Loucy (cell line): ENCODE measurements at regions not wholly inside any gene's neighbourhood (a gene's known extent, or its start where the extent isn't known, plus 50 kb on each side); places are given as distances from the start of the nearest gene placed in this dataset.

Experiments used
- H2AFZ ChIP-seq: fragments of 200-600 bp; sonication (generic); 2 replicates; pipeline ENCODE4 v1.6.0; 2016; ENCODE audit warnings: antibody characterized with exemption, mild to moderate bottlenecking, low read length, moderate library complexity
- H3F3A ChIP-seq: fragments of 200-600 bp; 2 replicates; pipeline ENCODE4 v1.6.0; 2016; ENCODE audit warnings: antibody characterized with exemption, low read depth, mild to moderate bottlenecking
- H3K27me3 ChIP-seq: fragments of 200-600 bp; sonication (generic); 2 replicates; pipeline ENCODE4 v1.6.1; 2014; ENCODE audit warnings: low read length, mild to moderate bottlenecking; ENCODE audit not compliant: insufficient read depth, poor library complexity, severe bottlenecking
- H3K36me3 ChIP-seq: fragments of 200-600 bp; sonication (generic); 2 replicates; pipeline ENCODE4 v1.6.1; 2016; ENCODE audit warnings: low read length; ENCODE audit not compliant: insufficient read depth
- H3K4me1 ChIP-seq: fragments of 200-600 bp; sonication (generic); 2 replicates; pipeline ENCODE4 v1.5.1; 2014; ENCODE audit warnings: low read length, mild to moderate bottlenecking; ENCODE audit not compliant: insufficient read depth, poor library complexity, severe bottlenecking
- H3K4me2 ChIP-seq: fragments of 200-600 bp; sonication (generic); 2 replicates; pipeline ENCODE4 v1.6.0; 2014; ENCODE audit warnings: antibody characterized with exemption, low read length, low read depth, mild to moderate bottlenecking; ENCODE audit not compliant: poor library complexity, severe bottlenecking
- H3K4me3 ChIP-seq: fragments of 200-600 bp; sonication (generic); 2 replicates; pipeline ENCODE4 v1.5.1; 2014; ENCODE audit warnings: low read length, mild to moderate bottlenecking, mixed read lengths; ENCODE audit not compliant: poor library complexity, severe bottlenecking
- H3K79me2 ChIP-seq: fragments of 200-600 bp; sonication (generic); 2 replicates; pipeline ENCODE4 v1.6.1; 2014; ENCODE audit warnings: low read length; ENCODE audit not compliant: insufficient read depth
- H3K9ac ChIP-seq: fragments of 200-600 bp; sonication (generic); 2 replicates; pipeline ENCODE4 v1.6.0; 2014; ENCODE audit warnings: mild to moderate bottlenecking, low read depth, low read length, moderate library complexity; ENCODE audit not compliant: poor library complexity, severe bottlenecking
- H3K9me2 ChIP-seq: fragments of 200-600 bp; sonication (generic); replicated peaks from 2 replicates; pipeline ENCODE4 v1.6.1; 2016; ENCODE audit warnings: low read depth, low read length, mixed read lengths
- H3K9me3 ChIP-seq: fragments of 200-600 bp; sonication (generic); 2 replicates; pipeline ENCODE4 v1.6.1; 2014; ENCODE audit warnings: mild to moderate bottlenecking, antibody characterized with exemption, low read length, low read depth; ENCODE audit not compliant: insufficient read depth
- H4K20me1 ChIP-seq: fragments of 200-600 bp; sonication (generic); 2 replicates; pipeline ENCODE4 v1.6.0; 2014; ENCODE audit warnings: antibody characterized with exemption, low read length, mild to moderate bottlenecking; ENCODE audit not compliant: insufficient read depth, poor library complexity, severe bottlenecking
- CTCF ChIP-seq: fragments of 200-600 bp; sonication (generic); conservative IDR thresholded peaks from 2 replicates; pipeline ENCODE4 v1.5.1; 2014; ENCODE audit warnings: mild to moderate bottlenecking, antibody characterized with exemption, low read length
- EZH2phosphoT487 ChIP-seq: fragments of 200-600 bp; IDR thresholded peaks from 2 replicates; pipeline ENCODE4 v1.6.1; 2018; ENCODE audit warnings: antibody characterized with exemption, mild to moderate bottlenecking, moderate library complexity, borderline replicate concordance

DNA sequence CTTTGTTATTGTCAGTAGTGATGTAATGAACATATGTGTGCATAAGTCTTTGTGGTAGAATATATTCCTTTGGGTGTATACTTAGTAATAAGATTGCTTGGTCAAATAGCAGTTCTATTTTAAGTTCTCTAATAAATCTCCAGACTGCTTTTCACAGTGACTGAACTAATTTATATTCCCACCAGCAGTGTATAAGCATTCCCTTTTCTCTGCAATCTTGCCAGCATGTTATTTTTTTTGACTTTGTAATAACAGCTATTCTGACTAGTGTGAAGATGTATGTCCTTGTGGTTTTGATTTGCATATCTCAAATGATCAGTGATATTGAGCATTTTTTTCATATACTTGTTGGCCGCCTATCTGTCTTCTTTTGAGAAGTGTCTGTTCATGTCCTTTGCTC, 111.5 kb upstream of the CDH12 start:
- Histone ChIP-seq H3K4me1 (no peaks in the 10 kb centered on the region), H3K4me2 (no peak overlapping the region)
- TF ChIP-seq CTCF (no peak), EZH2phosphoT487 (no peak)

DNA sequence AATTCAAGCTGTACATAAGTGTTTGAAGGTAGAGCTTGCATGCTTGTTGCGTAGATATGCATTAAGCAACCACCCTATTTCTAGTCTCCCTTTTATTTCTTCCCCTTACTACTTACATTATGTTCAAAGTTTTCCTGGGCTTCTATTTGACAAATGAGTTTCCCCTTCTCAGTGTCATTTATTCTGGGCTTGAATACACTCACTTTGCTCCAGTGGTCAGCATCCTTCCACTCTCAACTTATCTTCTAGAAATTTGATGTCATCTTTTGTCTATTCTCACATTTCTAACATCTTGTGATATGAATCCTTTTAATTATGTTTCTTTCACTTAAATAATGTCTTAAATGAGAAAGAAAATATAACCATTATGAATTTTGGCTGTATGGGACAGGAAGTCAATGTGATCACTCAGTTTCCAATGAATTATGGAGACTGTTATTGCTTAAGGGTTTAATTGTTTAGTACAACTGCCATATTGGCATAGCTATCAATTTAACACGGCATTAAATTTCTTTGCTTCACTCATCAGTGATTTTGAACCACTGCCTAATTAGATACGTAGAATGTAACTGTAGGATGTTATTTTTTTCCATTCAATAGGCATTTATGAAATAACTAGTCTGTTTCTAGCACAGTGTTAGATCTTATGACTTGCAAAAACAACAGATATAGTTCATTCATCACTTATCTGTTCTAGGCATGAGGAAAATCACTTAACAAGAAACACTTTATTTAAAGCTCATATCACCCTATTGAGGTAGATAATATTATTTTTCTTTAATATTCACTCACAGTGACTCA, 105.5 kb upstream of the CDH12 start:
- Histone ChIP-seq H3K79me2 (no peaks in the 10 kb centered on the region), H3K9ac (no peak overlapping the region), H3K27me3 (no peaks in the 10 kb centered on the region), H3K4me2 (no peak overlapping the region), H3F3A (no peaks in the 10 kb centered on the region), H2AFZ (no peak overlapping the region), H4K20me1 (no peaks in the 10 kb centered on the region), H3K4me3 (no peak overlapping the region), H3K9me3 (no peaks in the 10 kb centered on the region), H3K4me1 (no peaks in the 10 kb centered on the region), H3K36me3 (no peaks in the 10 kb centered on the region), H3K9me2 (no peaks in the 10 kb centered on the region)
- TF ChIP-seq EZH2phosphoT487 (no peak), CTCF (no peak)

More for the DNA sequence above, 111.5 kb upstream of the CDH12 start:
- H4K20me1 ChIP-seq: no peaks in the 10 kb centered on the region
- H3K27me3 ChIP-seq: no peaks in the 10 kb centered on the region
- H3K4me3 ChIP-seq: no peak overlapping the region
- H3F3A ChIP-seq: no peaks in the 10 kb centered on the region
- no peaks in the 10 kb centered on the region for H3K79me2 ChIP-seq
- no peaks in the 10 kb centered on the region for H3K9me3 ChIP-seq
- no peaks in the 10 kb centered on the region for H3K9me2 ChIP-seq
- H3K36me3 ChIP-seq: no peaks in the 10 kb centered on the region
- no peak overlapping the region for H3K9ac ChIP-seq
- no peak overlapping the region for H2AFZ ChIP-seq

DNA sequence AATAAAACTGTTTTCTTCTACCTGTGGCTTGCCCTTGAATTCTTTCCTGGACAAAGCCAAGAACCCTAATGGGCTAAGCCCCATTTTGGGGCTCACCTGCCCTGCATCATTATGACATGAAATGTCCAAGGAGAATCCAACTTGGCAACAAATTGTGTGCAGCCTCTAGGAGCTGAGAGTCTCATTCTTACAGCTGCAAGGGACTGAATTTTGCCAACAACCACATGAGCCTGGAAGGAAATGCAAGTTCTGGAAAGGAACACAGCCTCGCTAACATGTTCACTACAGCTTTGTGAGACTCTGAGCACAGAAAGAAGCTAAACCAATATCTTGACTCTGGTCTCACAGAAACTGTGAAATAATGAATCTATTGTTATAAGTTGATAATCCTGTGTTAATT, 94.8 kb upstream of the CDH12 start:
- TF ChIP-seq EZH2phosphoT487 (no peak), CTCF (no peak)
- Histone ChIP-seq H3K79me2 (no peaks in the 10 kb centered on the region), H3K9me2 (no peaks in the 10 kb centered on the region), H3K36me3 (no peaks in the 10 kb centered on the region), H3K27me3 (no peaks in the 10 kb centered on the region), H3K4me3 (no peak overlapping the region), H3K9me3 (no peaks in the 10 kb centered on the region), H2AFZ (no peak overlapping the region), H3F3A (no peaks in the 10 kb centered on the region), H3K4me2 (no peak overlapping the region), H3K4me1 (no peaks in the 10 kb centered on the region), H3K9ac (no peak overlapping the region), H4K20me1 (no peaks in the 10 kb centered on the region)
